Trophoblast cell (in vitro differentiated cells and primary cell): ENCODE measurements at regions not wholly inside any gene's neighbourhood (a gene's known extent, or its start where the extent isn't known, plus 50 kb on each side); places are given as distances from the start of the nearest gene placed in this dataset.

Experiments used
- DNase-seq, 2 donors: peaks; one replicate each; pipeline ENCODE4 v3.0.0-alpha.2; 2016
- H2AFZ ChIP-seq: 2 replicates; pipeline ENCODE4 v1.6.1; 2013; ENCODE audit warnings: low read length, moderate library complexity, mild to moderate bottlenecking; ENCODE audit not compliant: insufficient read depth, poor library complexity
- H2AK5ac ChIP-seq: 2 replicates; pipeline ENCODE4 v1.6.1; 2013; ENCODE audit warnings: mild to moderate bottlenecking, low read length
- H2BK120ac ChIP-seq: 2 replicates; pipeline ENCODE4 v1.6.1; 2013; ENCODE audit warnings: low read length, mild to moderate bottlenecking, moderate library complexity; ENCODE audit not compliant: insufficient read depth, poor library complexity
- H2BK12ac ChIP-seq: 2 replicates; pipeline ENCODE4 v1.6.1; 2013; ENCODE audit warnings: mild to moderate bottlenecking, low read length, moderate library complexity
- H2BK5ac ChIP-seq: 2 replicates; pipeline ENCODE4 v1.6.1; 2013; ENCODE audit warnings: low read length, low read depth, moderate library complexity, mild to moderate bottlenecking; ENCODE audit not compliant: poor library complexity
- H3K14ac ChIP-seq: 2 replicates; pipeline ENCODE4 v1.6.1; 2013; ENCODE audit warnings: mild to moderate bottlenecking, low read length
- H3K18ac ChIP-seq: 2 replicates; pipeline ENCODE4 v1.6.1; 2013; ENCODE audit warnings: mild to moderate bottlenecking, low read length
- H3K23ac ChIP-seq: 2 replicates; pipeline ENCODE4 v1.6.1; 2013; ENCODE audit warnings: low read length
- H3K27ac ChIP-seq: 2 replicates; pipeline ENCODE4 v1.5.1; 2013; ENCODE audit warnings: low read depth, mild to moderate bottlenecking, inconsistent platforms, low read length, moderate library complexity
- H3K27me3 ChIP-seq: 2 replicates; pipeline ENCODE4 v1.6.1; 2013; ENCODE audit warnings: inconsistent platforms, mild to moderate bottlenecking, low read length, moderate library complexity; ENCODE audit not compliant: insufficient read depth
- H3K36me3 ChIP-seq, 2 experiments: 1 replicate in 1 of 2; 2 replicates in 1 of 2; pipeline ENCODE4 v1.6.1; 2013; ENCODE audit warnings: low read length in 2 of 2, mild to moderate bottlenecking in 2 of 2, moderate library complexity in 1 of 2; ENCODE audit not compliant: insufficient read depth in 2 of 2, control insufficient read depth in 1 of 2
- H3K4ac ChIP-seq: 2 replicates; pipeline ENCODE4 v1.6.1; 2013; ENCODE audit warnings: low read depth, mild to moderate bottlenecking, low read length, moderate library complexity
- H3K4me1 ChIP-seq, 2 experiments: 1 replicate in 1 of 2; 2 replicates in 1 of 2; pipeline ENCODE4 v1.6.1; 2013; ENCODE audit warnings: low read length in 2 of 2, mild to moderate bottlenecking in 2 of 2, moderate library complexity in 1 of 2; ENCODE audit not compliant: insufficient read depth in 2 of 2, control insufficient read depth in 1 of 2
- H3K4me2 ChIP-seq: 2 replicates; pipeline ENCODE4 v1.6.1; 2013; ENCODE audit warnings: inconsistent platforms, mild to moderate bottlenecking, low read length, moderate library complexity
- H3K4me3 ChIP-seq: 2 replicates; pipeline ENCODE4 v1.5.1; 2013; ENCODE audit warnings: mild to moderate bottlenecking, low read depth, low read length, inconsistent platforms
- H3K79me1 ChIP-seq: one replicate; pipeline ENCODE4 v1.6.1; 2013; ENCODE audit warnings: low read length
- H3K79me2 ChIP-seq: 2 replicates; pipeline ENCODE4 v1.6.1; 2013; ENCODE audit warnings: low read length, mild to moderate bottlenecking; ENCODE audit not compliant: control insufficient read depth, insufficient read depth, poor library complexity
- H3K9ac ChIP-seq: 2 replicates; pipeline ENCODE4 v1.6.1; 2013; ENCODE audit warnings: mild to moderate bottlenecking, low read length
- H3K9me3 ChIP-seq: 2 replicates; pipeline ENCODE4 v1.6.1; 2013; ENCODE audit warnings: low read depth, mild to moderate bottlenecking, control low read depth, inconsistent platforms, low read length; ENCODE audit not compliant: insufficient read depth
- H4K12ac ChIP-seq: 2 replicates; pipeline ENCODE4 v1.6.1; 2013; ENCODE audit warnings: low read depth, mild to moderate bottlenecking, low read length, moderate library complexity
- H4K8ac ChIP-seq: 2 replicates; pipeline ENCODE4 v1.6.1; 2013; ENCODE audit warnings: low read depth, mild to moderate bottlenecking, low read length, moderate library complexity
- H4K91ac ChIP-seq: one replicate; pipeline ENCODE4 v1.6.1; 2013; ENCODE audit warnings: low read depth, mild to moderate bottlenecking, low read length, moderate library complexity
- WGBS: extraction: QIAGEN DNeasy Blood & Tissue Kit; methylation state at CpG from one replicate; pipeline ENCODE4 v1.1.7; 2013; ENCODE audit warnings: missing lambda C conversion rate; ENCODE audit not compliant: insufficient read length, insufficient coverage; ENCODE audit errors: extremely low coverage; 5-methylcytosine and 5-hydroxymethylcytosine counted together

DNA sequence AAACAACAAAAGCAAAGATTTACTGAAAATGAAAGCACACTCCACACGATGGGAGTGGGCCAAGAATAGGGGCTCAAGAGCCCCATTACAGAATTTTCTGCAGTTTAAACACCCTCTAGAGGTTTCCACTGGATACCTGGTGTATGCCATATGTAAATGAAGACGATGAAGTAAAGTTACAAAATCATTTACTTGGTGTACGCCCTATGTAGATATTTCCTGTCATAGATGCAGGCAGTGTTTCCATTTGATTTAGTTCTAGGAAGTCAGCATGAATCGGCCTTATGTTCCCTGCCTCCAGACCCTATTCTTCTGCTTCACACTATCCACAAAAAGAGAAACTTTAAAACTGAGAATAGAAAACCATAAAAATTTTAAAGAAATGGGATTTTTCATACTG, 404.4 kb upstream of the GJE1 start:
- Histone ChIP-seq H2BK120ac (no peak overlapping the region), H2BK12ac (no peak overlapping the region), H3K4me1 (no peaks in the 10 kb centered on the region), H4K8ac (no peak overlapping the region), H2AK5ac (no peak overlapping the region), H3K4me2 (no peak overlapping the region), H2BK5ac (no peak overlapping the region), H3K4me3 (no peak overlapping the region), H4K12ac (no peak overlapping the region), H3K23ac (no peak overlapping the region), H2AFZ (no peak overlapping the region), H3K79me1 (no peaks in the 10 kb centered on the region), H3K9me3 (no peaks in the 10 kb centered on the region), H3K4ac (no peak overlapping the region), H3K79me2 (no peaks in the 10 kb centered on the region), H3K14ac (no peak overlapping the region), H3K36me3 (no peaks in the 10 kb centered on the region), H4K91ac (no peak overlapping the region), H3K27ac (no peak overlapping the region), H3K18ac (no peak overlapping the region), H3K27me3 (no peaks in the 10 kb centered on the region), H3K9ac (no peak overlapping the region)
- no peak for DNase-seq
- WGBS, result no CpG with 5 or more reads among the region's 4 CpGs

DNA sequence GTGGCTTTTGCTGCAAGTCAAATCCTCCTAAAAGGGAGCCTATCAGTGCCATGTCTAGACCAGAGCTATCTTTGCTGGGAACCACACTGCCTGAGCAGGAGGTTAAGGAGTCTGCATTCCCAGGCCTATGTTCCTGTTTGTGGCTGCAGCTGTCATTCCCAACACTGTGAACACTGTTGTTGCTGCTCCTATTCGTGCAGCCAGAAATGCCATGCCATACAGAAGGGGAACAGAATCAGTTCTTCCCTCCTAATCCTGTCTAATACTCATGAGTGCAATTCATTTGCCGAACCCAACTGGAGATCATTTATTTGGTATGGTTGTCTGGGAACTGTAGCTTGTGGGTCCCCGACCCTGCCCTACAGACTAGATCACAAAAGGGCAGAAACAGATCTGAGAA, 406.5 kb upstream of the GJE1 start:
- no peak overlapping the region for H4K8ac ChIP-seq
- H3K27me3 ChIP-seq, result no peaks in the 10 kb centered on the region
- H3K79me2 ChIP-seq, result no peaks in the 10 kb centered on the region
- no peaks in the 10 kb centered on the region for H3K4me1 ChIP-seq
- H3K9me3 ChIP-seq, result no peaks in the 10 kb centered on the region
- no peaks in the 10 kb centered on the region for H3K79me1 ChIP-seq
- H3K4ac ChIP-seq, result no peak overlapping the region
- H2AK5ac ChIP-seq, result no peak overlapping the region
- H3K4me2 ChIP-seq, result no peak overlapping the region
- H2BK12ac ChIP-seq, result no peak overlapping the region
- no peak overlapping the region for H3K9ac ChIP-seq
- no peak overlapping the region for H2BK120ac ChIP-seq
- no peak overlapping the region for H3K18ac ChIP-seq
- H3K4me3 ChIP-seq, result no peak overlapping the region
- no peak overlapping the region for H2AFZ ChIP-seq
- no peak overlapping the region for H2BK5ac ChIP-seq
- no peak overlapping the region for H4K12ac ChIP-seq
- H3K14ac ChIP-seq, result no peak overlapping the region
- WGBS, result no CpG with 5 or more reads among the region's 3 CpGs
- no peak overlapping the region for H4K91ac ChIP-seq
- no peaks in the 10 kb centered on the region for H3K36me3 ChIP-seq
- no peak overlapping the region for H3K27ac ChIP-seq
- no peak for DNase-seq
- no peak overlapping the region for H3K23ac ChIP-seq

DNA sequence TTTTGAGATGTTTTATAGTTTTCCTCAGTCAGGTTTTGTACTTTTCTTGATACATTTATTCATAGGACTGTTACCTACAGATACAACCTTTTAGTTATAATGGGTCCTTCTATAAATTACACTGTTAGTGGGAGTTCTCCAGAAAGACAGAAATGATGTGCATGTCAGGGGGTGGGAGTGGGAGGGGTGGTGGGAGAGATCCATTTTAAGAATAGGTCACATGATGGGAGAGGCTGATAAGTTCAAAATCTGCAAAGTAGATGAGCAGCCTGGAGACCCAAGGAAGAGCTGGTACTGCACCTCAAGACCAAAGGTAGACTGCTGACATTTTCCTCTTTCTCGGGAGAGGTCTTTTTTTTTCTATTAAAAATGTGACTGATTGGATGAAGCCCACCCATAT, 408.0 kb upstream of the GJE1 start:
- DNase-seq, result no peak
- Histone ChIP-seq H2BK120ac (no peak overlapping the region), H4K12ac (no peak overlapping the region), H3K36me3 (no peaks in the 10 kb centered on the region), H3K27me3 (no peaks in the 10 kb centered on the region), H3K9me3 (no peaks in the 10 kb centered on the region), H3K4me2 (no peak overlapping the region), H3K4ac (no peak overlapping the region), H3K79me1 (no peaks in the 10 kb centered on the region), H3K9ac (no peak overlapping the region), H3K27ac (no peak overlapping the region), H4K8ac (no peak overlapping the region), H2AFZ (no peak overlapping the region), H2AK5ac (no peak overlapping the region), H3K4me3 (no peak overlapping the region), H3K23ac (no peak overlapping the region), H2BK12ac (no peak overlapping the region), H3K79me2 (no peaks in the 10 kb centered on the region), H4K91ac (no peak overlapping the region), H3K18ac (no peak overlapping the region), H3K14ac (no peak overlapping the region), H2BK5ac (no peak overlapping the region), H3K4me1 (no peaks in the 10 kb centered on the region)
- no CpG with 5 or more reads among the region's 1 CpG for WGBS

- Histone ChIP-seq H3K9me3 (no peaks in the 10 kb centered on the region), H3K4me3 (no peak overlapping the region), H3K14ac (no peak overlapping the region), H2AK5ac (no peak overlapping the region), H4K91ac (no peak overlapping the region), H3K79me2 (no peaks in the 10 kb centered on the region), H4K8ac (no peak overlapping the region), H2BK120ac (no peak overlapping the region), H3K9ac (no peak overlapping the region), H3K27me3 (no peaks in the 10 kb centered on the region), H4K12ac (no peak overlapping the region), H3K4ac (no peak overlapping the region), H2AFZ (no peak overlapping the region), H3K36me3 (no peaks in the 10 kb centered on the region), H2BK5ac (no peak overlapping the region), H3K4me1 (no peaks in the 10 kb centered on the region), H3K27ac (no peak overlapping the region), H3K79me1 (no peaks in the 10 kb centered on the region), H3K18ac (no peak overlapping the region), H3K23ac (no peak overlapping the region), H3K4me2 (no peak overlapping the region), H2BK12ac (no peak overlapping the region)
- DNase-seq, result peak; percentile 4 to 73
- WGBS, result no CpG with 5 or more reads among the region's 5 CpGs
These were observed 413.2 kb upstream of the GJE1 start for GRCh38 chr6:141719476-141719875.
